ENCODE measurements at regions not wholly inside any gene's neighbourhood (a gene's known extent, or its start where the extent isn't known, plus 50 kb on each side); places are given as distances from the start of the nearest gene placed in this dataset.

DNA sequence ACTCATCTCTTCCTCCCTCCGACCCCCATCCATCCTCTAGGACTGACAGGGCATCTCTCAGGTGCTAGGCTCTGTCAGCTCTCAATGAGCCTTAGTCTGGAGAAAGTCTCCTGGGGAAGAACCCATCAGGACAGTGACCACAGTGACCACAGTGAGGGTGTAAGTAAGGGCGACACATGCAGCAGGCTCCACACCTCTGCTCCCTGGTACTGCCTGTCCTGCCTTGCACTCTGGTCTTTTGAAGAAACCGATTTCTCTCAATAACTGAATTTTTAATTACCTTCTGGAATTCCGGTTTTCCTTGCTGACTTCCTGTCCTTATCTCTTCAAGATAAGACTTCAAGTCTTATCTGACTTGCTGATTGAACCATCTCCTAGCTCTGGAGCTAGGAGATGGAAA, 190.2 kb downstream of the ACTR3B start:
- TF ChIP-seq, protein P1, sequence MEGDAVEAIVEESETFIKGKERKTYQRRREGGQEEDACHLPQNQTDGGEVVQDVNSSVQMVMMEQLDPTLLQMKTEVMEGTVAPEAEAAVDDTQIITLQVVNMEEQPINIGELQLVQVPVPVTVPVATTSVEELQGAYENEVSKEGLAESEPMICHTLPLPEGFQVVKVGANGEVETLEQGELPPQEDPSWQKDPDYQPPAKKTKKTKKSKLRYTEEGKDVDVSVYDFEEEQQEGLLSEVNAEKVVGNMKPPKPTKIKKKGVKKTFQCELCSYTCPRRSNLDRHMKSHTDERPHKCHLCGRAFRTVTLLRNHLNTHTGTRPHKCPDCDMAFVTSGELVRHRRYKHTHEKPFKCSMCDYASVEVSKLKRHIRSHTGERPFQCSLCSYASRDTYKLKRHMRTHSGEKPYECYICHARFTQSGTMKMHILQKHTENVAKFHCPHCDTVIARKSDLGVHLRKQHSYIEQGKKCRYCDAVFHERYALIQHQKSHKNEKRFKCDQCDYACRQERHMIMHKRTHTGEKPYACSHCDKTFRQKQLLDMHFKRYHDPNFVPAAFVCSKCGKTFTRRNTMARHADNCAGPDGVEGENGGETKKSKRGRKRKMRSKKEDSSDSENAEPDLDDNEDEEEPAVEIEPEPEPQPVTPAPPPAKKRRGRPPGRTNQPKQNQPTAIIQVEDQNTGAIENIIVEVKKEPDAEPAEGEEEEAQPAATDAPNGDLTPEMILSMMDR (conservative IDR thresholded peaks at IDR 0.05; ENCODE audit: low read length), result no peak
- no peak for TF ChIP-seq EZH2phosphoT487 (IDR thresholded peaks at IDR 0.05; ENCODE audit: borderline replicate concordance, low read depth, low read length)
